ENCODE measurements at regions not wholly inside any gene's neighbourhood (a gene's known extent, or its start where the extent isn't known, plus 50 kb on each side); places are given as distances from the start of the nearest gene placed in this dataset.
"Not testable (repeated sequence)": the region's sequence is repeated elsewhere in the genome, so short reads cannot be mapped to it uniquely, and the experiment has no call there.

- DNase-seq: no peak
Observed at GRCh38 chr16:48817032-48817431, 207.1 kb upstream of the N4BP1 start.

GRCh38 chr16:48816393-48816792 lies 206.4 kb upstream of the N4BP1 start:
- no peak for DNase-seq

GRCh38 chr16:48814994-48815393 lies 205.0 kb upstream of the N4BP1 start:
- DNase-seq: no peak

GRCh38 chr16:48813485-48813884 lies 203.5 kb upstream of the N4BP1 start:
- no peak for DNase-seq

- no peak for DNase-seq
Observed at GRCh38 chr16:48812856-48813255, 202.9 kb upstream of the N4BP1 start.

- no peak for DNase-seq
Observed at GRCh38 chr16:48811478-48811877, 201.5 kb upstream of the N4BP1 start.

GRCh38 chr16:48810803-48811453 lies 200.9 kb upstream of the N4BP1 start:
- no peak for DNase-seq

GRCh38 chr16:48810436-48810802 lies 200.4 kb upstream of the N4BP1 start:
- DNase-seq: no peak

GRCh38 chr16:48790151-48790550 lies 180.2 kb upstream of the N4BP1 start:
- no peak for DNase-seq

- DNase-seq: no peak
Observed at GRCh38 chr16:48788475-48788874, 178.5 kb upstream of the N4BP1 start.

GRCh38 chr16:48745541-48745940 lies 135.6 kb upstream of the N4BP1 start:
- no peak for DNase-seq

- no peak for DNase-seq
Observed at GRCh38 chr16:48740964-48741363, 131.0 kb upstream of the N4BP1 start.

- no peak for DNase-seq
Observed at GRCh38 chr16:48734220-48734619, 124.2 kb upstream of the N4BP1 start.

- DNase-seq: no peak
Observed at GRCh38 chr16:48704710-48705109, 94.7 kb upstream of the N4BP1 start.

GRCh38 chr16:48687421-48688038 lies 77.5 kb upstream of the N4BP1 start:
- peak; percentile 14 for DNase-seq

- DNase-seq: no peak
Observed at GRCh38 chr16:48684148-48684547, 74.2 kb upstream of the N4BP1 start.

GRCh38 chr16:48682971-48683370 lies 73.0 kb upstream of the N4BP1 start:
- no peak for DNase-seq

- no peak for DNase-seq
Observed at GRCh38 chr16:48681520-48681919, 71.5 kb upstream of the N4BP1 start.

- DNase-seq: no peak
Observed at GRCh38 chr16:48680881-48681280, 70.9 kb upstream of the N4BP1 start.

- no peak for DNase-seq
Observed at GRCh38 chr16:48676836-48677235, 66.9 kb upstream of the N4BP1 start.

- not testable (repeated sequence) for DNase-seq
Observed at GRCh38 chr16:48668184-48668583, 58.2 kb upstream of the N4BP1 start.

- no peak for DNase-seq
Observed at GRCh38 chr16:48659940-48660339, 50.0 kb upstream of the N4BP1 start.
